ENCODE measurements at regions not wholly inside any gene's neighbourhood (a gene's known extent, or its start where the extent isn't known, plus 50 kb on each side); places are given as distances from the start of the nearest gene placed in this dataset.

DNA sequence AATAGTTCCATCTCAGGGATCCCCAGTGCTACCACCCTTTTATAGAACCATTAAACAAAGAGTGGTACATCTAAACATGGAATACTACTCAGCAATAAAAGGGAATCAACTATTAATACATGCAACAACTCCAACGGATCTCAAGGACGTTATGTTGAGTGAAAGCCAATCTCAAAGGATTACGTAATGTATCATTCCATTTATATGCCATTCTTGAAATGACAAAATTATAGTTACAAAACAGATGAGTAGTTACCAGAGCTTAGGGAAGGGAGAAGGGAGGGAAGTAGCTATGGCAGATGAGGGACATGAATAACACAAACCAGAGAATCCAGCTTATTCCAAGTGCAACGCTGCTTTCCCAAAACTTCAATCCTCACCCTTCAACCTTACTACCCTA is 69.5 kb downstream of the ACTL7B start:
- H3K36me3 ChIP-seq, result no peaks in the 10 kb centered on the region
- no peak overlapping the region for H3K4me3 ChIP-seq
- TF ChIP-seq, protein P1, sequence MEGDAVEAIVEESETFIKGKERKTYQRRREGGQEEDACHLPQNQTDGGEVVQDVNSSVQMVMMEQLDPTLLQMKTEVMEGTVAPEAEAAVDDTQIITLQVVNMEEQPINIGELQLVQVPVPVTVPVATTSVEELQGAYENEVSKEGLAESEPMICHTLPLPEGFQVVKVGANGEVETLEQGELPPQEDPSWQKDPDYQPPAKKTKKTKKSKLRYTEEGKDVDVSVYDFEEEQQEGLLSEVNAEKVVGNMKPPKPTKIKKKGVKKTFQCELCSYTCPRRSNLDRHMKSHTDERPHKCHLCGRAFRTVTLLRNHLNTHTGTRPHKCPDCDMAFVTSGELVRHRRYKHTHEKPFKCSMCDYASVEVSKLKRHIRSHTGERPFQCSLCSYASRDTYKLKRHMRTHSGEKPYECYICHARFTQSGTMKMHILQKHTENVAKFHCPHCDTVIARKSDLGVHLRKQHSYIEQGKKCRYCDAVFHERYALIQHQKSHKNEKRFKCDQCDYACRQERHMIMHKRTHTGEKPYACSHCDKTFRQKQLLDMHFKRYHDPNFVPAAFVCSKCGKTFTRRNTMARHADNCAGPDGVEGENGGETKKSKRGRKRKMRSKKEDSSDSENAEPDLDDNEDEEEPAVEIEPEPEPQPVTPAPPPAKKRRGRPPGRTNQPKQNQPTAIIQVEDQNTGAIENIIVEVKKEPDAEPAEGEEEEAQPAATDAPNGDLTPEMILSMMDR (IDR thresholded peaks at IDR 0.05), result no peak
- 49 to 72% methylated on average over 4 of the region's 4 CpGs for WGBS, 2 donors
- intact Hi-C loops (cut with DNase I), result no loop called here
- DNase-seq, result no peak
- peaks cover 0 to 13% (median 0%) of the 10 kb centered on the region in 11 donors for H3K9me3 ChIP-seq
- peaks cover 9 to 46% (median 26%) of the 10 kb centered on the region in 9 donors for H3K4me1 ChIP-seq
- H3K27me3 ChIP-seq, result no peaks in the 10 kb centered on the region
- ATAC-seq, result peak in 1 of 8 donors; percentile 34
- H3K27ac ChIP-seq, result peak overlapping the region in 2 of 10 donors; percentile 40 to 44

DNA sequence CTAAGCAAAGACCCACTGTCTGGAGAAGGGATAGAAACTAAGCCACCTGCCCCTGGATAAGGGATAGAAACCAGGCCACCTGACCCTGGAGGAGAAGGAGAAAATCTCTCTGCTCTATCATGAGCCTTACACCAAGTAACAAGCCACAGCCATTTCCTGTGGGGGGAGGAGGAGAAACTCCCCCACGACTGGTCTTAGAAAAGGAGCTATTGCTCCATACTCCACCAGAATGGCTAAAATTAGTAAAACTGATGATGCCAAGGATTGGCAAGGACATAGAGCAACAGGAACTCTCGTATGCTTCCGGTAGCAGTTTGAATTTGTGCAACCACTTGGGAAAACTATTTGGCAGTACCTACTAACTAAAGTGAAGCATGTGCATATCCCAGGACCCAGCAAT is 70.8 kb downstream of the ACTL7B start:
- Histone ChIP-seq H3K4me3 (no peak overlapping the region), H3K4me1 (peaks cover 9 to 50% (median 26%) of the 10 kb centered on the region in 9 donors), H3K36me3 (no peaks in the 10 kb centered on the region), H3K9me3 (peaks cover 0 to 4% (median 0%) of the 10 kb centered on the region in 11 donors), H3K27ac (peak overlapping the region in 6 of 10 donors; percentile 8 to 61 (median 49)), H3K27me3 (peaks cover 0 to 3% (median 0%) of the 10 kb centered on the region in 7 donors)
- ATAC-seq (peak in 5 of 8 donors; percentile 12 to 63 (median 45)), DNase-seq (peak in 1 of 2 donors; percentile 8)
- 6% methylated on average over 3 of the region's 3 CpGs for WGBS, 2 donors
- TF ChIP-seq, protein P1 (IDR thresholded peaks at IDR 0.05), result no peak
- intact Hi-C loops (cut with DNase I), result no loop called here

DNA sequence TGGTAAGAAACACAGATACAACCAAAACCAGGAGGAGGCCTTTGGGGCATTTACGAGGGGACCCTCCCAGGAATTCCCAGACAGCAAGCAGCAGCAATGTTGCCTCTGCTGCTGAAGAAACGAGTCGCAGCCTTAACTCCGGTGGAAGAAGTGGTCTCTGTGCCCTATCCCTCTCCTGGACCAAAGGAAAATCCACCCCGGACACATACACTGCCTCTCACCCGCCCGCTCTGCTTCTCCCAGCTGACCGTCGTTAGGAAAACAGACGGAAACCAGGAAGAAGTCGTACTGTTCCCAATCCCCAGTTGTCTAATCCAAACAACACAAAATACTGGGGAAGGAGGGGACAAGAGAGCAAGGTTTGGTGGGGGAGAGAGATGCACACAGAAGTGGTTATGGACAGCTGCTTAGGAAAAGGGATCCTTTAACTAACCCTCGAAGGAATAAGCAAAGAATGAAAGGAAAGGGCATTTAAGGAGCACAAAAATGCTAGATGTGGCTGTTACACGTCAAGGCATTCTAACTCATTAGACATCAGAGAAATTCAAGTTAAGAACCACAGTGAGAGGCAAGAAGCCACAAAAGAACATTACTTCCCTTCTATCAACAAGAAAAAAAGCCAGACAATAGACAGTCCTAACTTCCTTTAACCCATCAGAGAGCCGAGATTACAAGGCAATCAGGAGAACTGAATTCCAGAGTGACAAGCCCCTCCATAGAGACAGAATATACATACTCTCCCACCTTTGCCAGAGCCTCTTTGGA is 71.9 kb downstream of the ACTL7B start:
- Histone ChIP-seq H3K36me3 (no peaks in the 10 kb centered on the region), H3K9me3 (peaks cover 0 to 4% (median 0%) of the 10 kb centered on the region in 11 donors), H3K27ac (peak overlapping the region in 5 of 10 donors; percentile 44 to 70 (median 61)), H3K4me1 (peaks cover 9 to 50% (median 26%) of the 10 kb centered on the region in 9 donors), H3K4me3 (peak overlapping the region in 3 of 10 donors; percentile 4 to 14 (median 7)), H3K27me3 (peaks cover 0 to 6% (median 0%) of the 10 kb centered on the region in 7 donors)
- intact Hi-C loops (cut with DNase I), result no loop called here
- TF ChIP-seq, protein P1 (IDR thresholded peaks at IDR 0.05), result no peak
- WGBS, 2 donors, result 39 to 49% methylated on average over 14 of the region's 14 CpGs
- peak in 1 of 2 donors; percentile 55 for DNase-seq
- ATAC-seq, result peak in 7 of 8 donors; percentile 54 to 84 (median 70)

DNA sequence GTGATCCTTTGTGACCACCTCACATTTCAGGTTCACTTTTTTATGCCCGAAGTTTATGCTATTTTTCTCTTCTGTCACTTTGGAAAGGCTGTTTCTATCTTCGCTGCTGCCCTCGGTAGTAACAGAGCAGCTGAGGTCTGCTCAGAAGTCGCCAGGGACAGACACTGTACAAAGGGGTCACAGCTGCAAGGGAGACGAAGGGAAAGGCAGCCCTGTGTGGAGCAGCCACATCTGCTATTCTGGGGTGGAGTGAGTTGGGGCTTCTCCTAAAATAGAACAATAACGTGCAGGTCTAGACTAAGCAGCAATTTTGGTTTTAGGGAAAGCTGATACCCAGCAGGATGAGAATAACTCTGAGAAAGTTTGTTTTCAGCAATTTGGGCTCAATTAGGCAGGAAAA is 72.5 kb downstream of the ACTL7B start:
- peak overlapping the region in 5 of 10 donors; percentile 44 to 70 (median 61) for H3K27ac ChIP-seq
- peak in 1 of 2 donors; percentile 41 for DNase-seq

More for the DNA sequence above, 72.5 kb downstream of the ACTL7B start:
- TF ChIP-seq, protein P1 (IDR thresholded peaks at IDR 0.05), result no peak
- 37 to 44% methylated on average over 6 of the region's 6 CpGs for WGBS, 2 donors
- Histone ChIP-seq H3K4me3 (peak overlapping the region in 3 of 10 donors; percentile 4 to 14 (median 7)), H3K36me3 (no peaks in the 10 kb centered on the region), H3K4me1 (peaks cover 9 to 50% (median 26%) of the 10 kb centered on the region in 9 donors), H3K9me3 (peaks cover 0 to 4% (median 0%) of the 10 kb centered on the region in 11 donors), H3K27me3 (peaks cover 0 to 11% (median 3%) of the 10 kb centered on the region in 7 donors)
- intact Hi-C loops (cut with DNase I), result no loop called here
- peak; percentile 30 to 89 (median 72) for ATAC-seq

Data from heart right ventricle (tissue), 16 donors.